ENCODE measurements at regions not wholly inside any gene's neighbourhood (a gene's known extent, or its start where the extent isn't known, plus 50 kb on each side); places are given as distances from the start of the nearest gene placed in this dataset.
"Not testable (repeated sequence)": the region's sequence is repeated elsewhere in the genome, so short reads cannot be mapped to it uniquely, and the experiment has no call there.

DNA sequence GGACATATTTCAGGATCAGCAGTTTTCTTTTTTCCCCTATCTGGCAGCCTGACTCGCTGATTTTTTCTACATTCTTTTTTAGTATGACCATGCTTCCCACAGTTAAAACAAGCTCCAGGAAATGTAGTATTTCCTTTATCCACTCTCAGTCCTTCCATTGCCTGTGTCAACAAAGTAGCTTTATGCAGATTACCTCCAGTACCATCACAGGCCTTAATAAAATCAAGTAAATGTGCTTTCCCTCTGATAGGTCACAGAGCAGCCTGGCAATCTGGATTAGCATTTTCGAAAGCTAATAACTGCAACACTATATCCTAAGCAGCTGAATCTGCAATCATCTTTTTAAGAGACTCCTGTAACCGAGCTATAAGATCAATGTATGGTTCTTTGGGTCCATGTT, 432.6 kb upstream of the SGO1 start:
- TF ChIP-seq, protein P1, sequence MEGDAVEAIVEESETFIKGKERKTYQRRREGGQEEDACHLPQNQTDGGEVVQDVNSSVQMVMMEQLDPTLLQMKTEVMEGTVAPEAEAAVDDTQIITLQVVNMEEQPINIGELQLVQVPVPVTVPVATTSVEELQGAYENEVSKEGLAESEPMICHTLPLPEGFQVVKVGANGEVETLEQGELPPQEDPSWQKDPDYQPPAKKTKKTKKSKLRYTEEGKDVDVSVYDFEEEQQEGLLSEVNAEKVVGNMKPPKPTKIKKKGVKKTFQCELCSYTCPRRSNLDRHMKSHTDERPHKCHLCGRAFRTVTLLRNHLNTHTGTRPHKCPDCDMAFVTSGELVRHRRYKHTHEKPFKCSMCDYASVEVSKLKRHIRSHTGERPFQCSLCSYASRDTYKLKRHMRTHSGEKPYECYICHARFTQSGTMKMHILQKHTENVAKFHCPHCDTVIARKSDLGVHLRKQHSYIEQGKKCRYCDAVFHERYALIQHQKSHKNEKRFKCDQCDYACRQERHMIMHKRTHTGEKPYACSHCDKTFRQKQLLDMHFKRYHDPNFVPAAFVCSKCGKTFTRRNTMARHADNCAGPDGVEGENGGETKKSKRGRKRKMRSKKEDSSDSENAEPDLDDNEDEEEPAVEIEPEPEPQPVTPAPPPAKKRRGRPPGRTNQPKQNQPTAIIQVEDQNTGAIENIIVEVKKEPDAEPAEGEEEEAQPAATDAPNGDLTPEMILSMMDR (IDR thresholded peaks at IDR 0.05 in 8 of 11, conservative IDR thresholded peaks at IDR 0.05 in 3 of 11): not testable (repeated sequence)
- not testable (repeated sequence) for TF ChIP-seq POLR2A, POLR2AphosphoS5 (IDR thresholded peaks at IDR 0.05)

All from spleen (tissue), 7 donors.